HG03520 (cell line): ENCODE measurements at regions not wholly inside any gene's neighbourhood (a gene's known extent, or its start where the extent isn't known, plus 50 kb on each side); places are given as distances from the start of the nearest gene placed in this dataset.

ENCODE experiments used
- ATAC-seq: cut with Tn5 transposase; IDR thresholded peaks from one replicate; pipeline ENCODE4 v1.9.1; 2021; ENCODE audit warnings: mild to moderate bottlenecking, moderate library complexity; ENCODE audit not compliant: unreplicated experiment

DNA sequence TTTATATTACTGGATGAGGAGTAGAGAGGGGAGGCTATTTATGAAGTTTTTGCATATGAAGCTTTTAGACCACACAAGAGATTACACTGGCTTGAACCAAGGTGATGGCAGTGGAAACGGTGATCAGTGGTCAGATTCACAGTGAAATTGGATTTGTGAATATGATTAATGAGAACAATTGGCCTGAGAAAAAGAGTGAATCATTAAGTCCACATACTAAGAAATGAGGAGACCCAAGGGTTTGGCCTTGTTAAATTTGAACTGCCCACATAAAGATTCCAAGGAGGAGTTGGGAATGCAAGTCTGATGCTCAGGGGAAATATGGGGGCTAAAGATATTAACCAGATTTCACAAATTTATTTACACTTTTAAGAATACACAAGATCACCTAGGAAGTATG is 155.3 kb upstream of the ADGRL3 start:
- ATAC-seq = no peak

DNA sequence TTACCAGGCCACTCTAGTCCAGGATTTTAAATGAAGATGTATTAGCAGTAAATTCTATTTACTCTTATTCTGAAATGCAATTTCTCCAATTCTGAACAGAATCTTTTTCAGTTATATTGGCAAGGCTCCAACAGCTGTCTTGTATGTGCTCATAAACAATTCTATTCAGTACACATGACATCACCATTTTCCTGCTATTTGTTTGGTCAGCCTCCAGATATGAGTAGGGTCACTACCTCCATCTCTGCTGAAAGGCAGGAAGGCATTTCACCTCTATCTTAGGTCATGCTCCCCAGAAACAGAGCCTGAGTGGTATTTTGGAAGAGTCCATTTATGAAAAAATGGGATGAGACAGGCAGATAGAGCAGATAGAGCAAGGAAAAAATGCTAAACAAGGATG is 151.1 kb upstream of the ADGRL3 start:
- no peak for ATAC-seq

- ATAC-seq = no peak
Observed at GRCh38 chr4:61067381-61067780, 132.7 kb upstream of the ADGRL3 start.

- no peak for ATAC-seq
Observed at GRCh38 chr4:61068060-61068459, 132.1 kb upstream of the ADGRL3 start.

GRCh38 chr4:61068745-61069144 is 131.4 kb upstream of the ADGRL3 start:
- no peak for ATAC-seq

- no peak for ATAC-seq
Observed at GRCh38 chr4:61070269-61070668, 129.9 kb upstream of the ADGRL3 start.

DNA sequence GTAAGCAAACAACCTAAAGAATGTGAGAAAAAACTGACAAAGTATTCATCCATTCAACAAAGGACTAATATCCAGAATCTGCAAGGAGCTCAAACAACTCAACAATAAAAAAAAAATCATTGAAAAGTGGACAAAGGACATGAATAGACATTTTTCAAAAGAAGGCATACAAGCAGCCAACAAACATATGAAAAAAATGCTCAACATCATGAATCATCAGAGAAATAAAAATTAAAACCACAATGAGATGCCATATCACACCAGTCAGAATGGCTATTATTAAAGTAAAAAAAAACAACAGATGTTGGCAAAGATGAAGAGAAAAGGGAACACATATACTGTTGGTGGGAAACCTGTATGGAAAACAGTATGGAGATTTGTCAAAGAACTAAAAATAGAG is 120.7 kb upstream of the ADGRL3 start:
- no peak for ATAC-seq

DNA sequence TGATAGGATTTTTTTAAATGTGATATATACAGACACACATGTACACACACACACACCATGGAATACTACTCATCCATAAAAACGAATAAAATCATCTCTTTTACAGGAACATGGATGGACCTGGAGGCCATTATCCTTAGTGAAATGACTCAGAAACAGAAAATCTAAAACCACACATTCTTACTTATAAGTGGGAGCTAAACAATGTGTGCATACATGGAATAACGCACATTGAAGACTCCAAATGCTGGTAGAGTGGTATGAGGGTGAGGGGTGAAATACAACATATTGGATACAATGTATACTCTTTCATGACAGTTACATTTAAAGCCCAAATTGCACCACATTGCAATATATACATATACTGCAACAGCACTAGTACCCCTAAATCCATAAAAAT is 120.2 kb upstream of the ADGRL3 start:
- ATAC-seq = no peak

GRCh38 chr4:61085534-61085933 is 114.6 kb upstream of the ADGRL3 start:
- ATAC-seq = no peak

DNA sequence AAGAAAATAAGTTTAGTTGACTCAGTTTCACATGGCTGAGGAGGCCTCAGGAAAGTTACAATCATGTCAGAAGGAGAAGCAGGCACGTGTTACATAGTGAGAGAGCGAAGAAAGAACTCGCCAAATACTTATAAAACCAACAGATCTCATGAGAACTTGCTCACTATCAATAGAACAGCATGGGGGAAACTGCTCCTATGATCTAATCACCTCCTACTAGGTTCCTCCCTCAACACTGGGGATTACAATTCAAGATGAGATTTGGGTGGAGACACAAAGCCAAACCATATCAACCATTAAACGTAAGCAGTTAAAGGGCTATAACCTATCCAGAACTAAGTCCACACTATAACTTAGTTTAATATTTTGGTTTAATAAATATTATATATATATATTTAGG is 113.8 kb upstream of the ADGRL3 start:
- ATAC-seq = no peak

DNA sequence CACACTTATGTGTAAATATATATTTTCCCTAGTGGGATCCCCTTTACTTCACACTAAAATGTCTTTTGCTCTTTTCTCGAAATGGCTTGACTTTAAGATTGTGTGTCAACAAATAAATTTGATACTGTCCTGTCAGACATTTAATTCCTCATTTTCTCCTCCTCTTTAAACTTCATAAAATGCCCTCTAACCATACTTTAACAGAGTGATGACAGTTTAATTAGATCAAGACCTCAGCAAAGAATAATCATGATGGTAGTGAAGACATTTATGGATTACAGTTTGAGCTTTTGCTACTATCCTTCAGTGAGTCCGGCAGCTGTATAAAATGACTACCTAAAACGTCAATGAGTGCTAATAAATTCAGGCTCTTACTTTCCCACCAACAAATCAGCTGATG is 113.1 kb upstream of the ADGRL3 start:
- ATAC-seq = no peak

GRCh38 chr4:61094854-61095598 is 105.1 kb upstream of the ADGRL3 start:
- no peak for ATAC-seq

- no peak for ATAC-seq
Observed at GRCh38 chr4:61128682-61129081, 71.4 kb upstream of the ADGRL3 start.

GRCh38 chr4:61129971-61130370 is 70.2 kb upstream of the ADGRL3 start:
- no peak for ATAC-seq

DNA sequence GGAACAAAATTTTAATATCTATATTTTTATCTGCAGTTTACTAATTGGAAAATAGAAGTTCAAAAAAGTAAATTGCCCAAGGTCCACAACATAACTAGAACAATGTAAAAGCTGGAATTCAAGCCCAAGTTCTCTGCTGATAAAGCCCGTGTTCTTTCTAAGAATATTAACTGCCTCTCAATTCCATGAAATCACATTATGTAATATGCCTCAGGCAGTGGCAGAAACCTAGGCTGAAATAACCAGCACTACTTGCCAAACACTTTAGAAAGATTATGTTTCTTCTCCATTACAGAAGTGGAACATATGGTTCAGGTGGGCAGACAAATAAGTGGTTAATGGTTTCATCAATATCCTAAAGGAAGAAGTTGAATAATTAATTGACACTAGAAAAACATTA is 56.7 kb upstream of the ADGRL3 start:
- no peak for ATAC-seq

- ATAC-seq = no peak
Observed at GRCh38 chr4:61149278-61149677, 50.8 kb upstream of the ADGRL3 start.
